ENCODE measurements at regions not wholly inside any gene's neighbourhood (a gene's known extent, or its start where the extent isn't known, plus 50 kb on each side); places are given as distances from the start of the nearest gene placed in this dataset.

GRCh38 chr2:154533300-154533940, 165.1 kb upstream of the KCNJ3 start:
- TF ChIP-seq CTCF (IDR thresholded peaks at IDR 0.05; ENCODE audit: insufficient read depth, low read depth, low read length) (no peak), EZH2 (IDR thresholded peaks at IDR 0.05; ENCODE audit: insufficient read depth, low read length) (no peak)
